SK-N-SH treated with all-trans-retinoic acid at 6 μM for 48 hours (cell line): ENCODE measurements at regions not wholly inside any gene's neighbourhood (a gene's known extent, or its start where the extent isn't known, plus 50 kb on each side); places are given as distances from the start of the nearest gene placed in this dataset.

Source experiments
- ATAC-seq: fragments of 200-7000 bp; cut with Tn5 transposase; 3 replicates; pipeline ENCODE4 v1.9.1; 2020; ENCODE audit warnings: mild to moderate bottlenecking, moderate library complexity
- BACH2 ChIP-seq: fragments of 250-450 bp; sonication (Bioruptor Pico); IDR thresholded peaks from 2 replicates; pipeline ENCODE4 v1.9.0; 2021; ENCODE audit warnings: mild to moderate bottlenecking, borderline replicate concordance
- CSDC2 ChIP-seq: fragments of 250-450 bp; sonication (Bioruptor Pico); IDR thresholded peaks from 2 replicates; pipeline ENCODE4 v1.5.0; 2020; ENCODE audit warnings: mild to moderate bottlenecking, moderate library complexity
- ESRRG ChIP-seq: fragments of 250-450 bp; sonication (Bioruptor Pico); IDR thresholded peaks from 2 replicates; pipeline ENCODE4 v1.6.1; 2021; ENCODE audit warnings: mild to moderate bottlenecking
- GLIS3 ChIP-seq: fragments of 250-450 bp; sonication (Bioruptor Pico); IDR thresholded peaks from 2 replicates; pipeline ENCODE4 v1.5.0; 2020; ENCODE audit warnings: mild to moderate bottlenecking, moderate library complexity
- ISL1 ChIP-seq: fragments of 250-450 bp; sonication (Bioruptor Pico); IDR thresholded peaks from 2 replicates; pipeline ENCODE4 v2.1.2; 2022; ENCODE audit warnings: mild to moderate bottlenecking, moderate library complexity
- OSR1 ChIP-seq: fragments of 250-450 bp; sonication (Bioruptor Pico); IDR thresholded peaks from 2 replicates; pipeline ENCODE4 v1.8.0; 2022; ENCODE audit warnings: moderate library complexity, mild to moderate bottlenecking, inconsistent platforms
- PPARA ChIP-seq: fragments of 250-450 bp; sonication (Bioruptor Pico); IDR thresholded peaks from 2 replicates; pipeline ENCODE4 v1.5.0; 2020; ENCODE audit warnings: mild to moderate bottlenecking, borderline replicate concordance
- SNAI2 ChIP-seq: fragments of 250-450 bp; sonication (Bioruptor Pico); IDR thresholded peaks from 2 replicates; pipeline ENCODE4 v1.5.0; 2020; ENCODE audit warnings: mild to moderate bottlenecking, moderate library complexity
- TCF4 ChIP-seq: fragments of 250-450 bp; sonication (Bioruptor Pico); IDR thresholded peaks from 2 replicates; pipeline ENCODE4 v1.8.0; 2021; ENCODE audit warnings: mild to moderate bottlenecking, moderate library complexity, borderline replicate concordance
- TOX ChIP-seq: fragments of 250-450 bp; sonication (Bioruptor Pico); IDR thresholded peaks from 2 replicates; pipeline ENCODE4 v1.8.0; 2021; ENCODE audit warnings: mild to moderate bottlenecking, moderate library complexity, borderline replicate concordance
- TSHZ2 ChIP-seq: fragments of 250-450 bp; sonication (Bioruptor Pico); IDR thresholded peaks from 2 replicates; pipeline ENCODE4 v1.5.0; 2020; ENCODE audit warnings: mild to moderate bottlenecking, moderate library complexity
- ZC3H10 ChIP-seq: fragments of 250-450 bp; sonication (Bioruptor Pico); IDR thresholded peaks from 2 replicates; pipeline ENCODE4 v1.5.1; 2021; ENCODE audit warnings: mild to moderate bottlenecking, moderate library complexity
- ZFP30 ChIP-seq: fragments of 450-650 bp; formaldehyde crosslinking; IDR thresholded peaks from 2 replicates; pipeline ENCODE4 v1.5.0; 2022; ENCODE audit warnings: mild to moderate bottlenecking, moderate library complexity
- ZNF565 ChIP-seq: fragments of 450-650 bp; formaldehyde crosslinking; conservative IDR thresholded peaks from 2 replicates; pipeline ENCODE4 v1.5.0; 2020; ENCODE audit warnings: low read depth, mild to moderate bottlenecking, moderate library complexity
- ZNF70 ChIP-seq: fragments of 450-650 bp; formaldehyde crosslinking; IDR thresholded peaks from 2 replicates; pipeline ENCODE4 v1.5.0; 2020; ENCODE audit warnings: mild to moderate bottlenecking, moderate library complexity
- TF ChIP-seq, protein P1 (sequence below): fragments of 250-450 bp; sonication (Bioruptor Pico); IDR thresholded peaks from 2 replicates; pipeline ENCODE4 v1.5.1; 2020; ENCODE audit warnings: low read depth, mild to moderate bottlenecking, moderate library complexity
- TF ChIP-seq, protein P2 (sequence below): fragments of 250-450 bp; sonication (Bioruptor Pico); IDR thresholded peaks from 2 replicates; pipeline ENCODE4 v1.5.1; 2021; ENCODE audit warnings: mild to moderate bottlenecking, moderate library complexity
- TF ChIP-seq, protein P3 (sequence below): fragments of 250-450 bp; sonication (Bioruptor Pico); IDR thresholded peaks from 2 replicates; pipeline ENCODE4 v1.8.0; 2020; ENCODE audit warnings: mild to moderate bottlenecking, moderate library complexity, borderline replicate concordance

- TF ChIP-seq, protein P1, sequence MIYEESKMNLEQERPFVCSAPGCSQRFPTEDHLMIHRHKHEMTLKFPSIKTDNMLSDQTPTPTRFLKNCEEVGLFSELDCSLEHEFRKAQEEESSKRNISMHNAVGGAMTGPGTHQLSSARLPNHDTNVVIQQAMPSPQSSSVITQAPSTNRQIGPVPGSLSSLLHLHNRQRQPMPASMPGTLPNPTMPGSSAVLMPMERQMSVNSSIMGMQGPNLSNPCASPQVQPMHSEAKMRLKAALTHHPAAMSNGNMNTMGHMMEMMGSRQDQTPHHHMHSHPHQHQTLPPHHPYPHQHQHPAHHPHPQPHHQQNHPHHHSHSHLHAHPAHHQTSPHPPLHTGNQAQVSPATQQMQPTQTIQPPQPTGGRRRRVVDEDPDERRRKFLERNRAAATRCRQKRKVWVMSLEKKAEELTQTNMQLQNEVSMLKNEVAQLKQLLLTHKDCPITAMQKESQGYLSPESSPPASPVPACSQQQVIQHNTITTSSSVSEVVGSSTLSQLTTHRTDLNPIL, result no peak
- no peak for TF ChIP-seq BACH2 (CRISPR knock-in tag)
- no peak for TF ChIP-seq GLIS3 (CRISPR knock-in tag)
- TF ChIP-seq ZC3H10 (CRISPR knock-in tag), result no peak
- no peak for TF ChIP-seq TSHZ2 (CRISPR knock-in tag)
- no peak for TF ChIP-seq OSR1 (CRISPR knock-in tag)
- TF ChIP-seq ZFP30 (CRISPR knock-in tag), result no peak
- no peak for TF ChIP-seq TCF4 (CRISPR knock-in tag)
Measured at GRCh38 chrX:39757971-39758370, 339.8 kb downstream of the BCOR start (continued).

DNA sequence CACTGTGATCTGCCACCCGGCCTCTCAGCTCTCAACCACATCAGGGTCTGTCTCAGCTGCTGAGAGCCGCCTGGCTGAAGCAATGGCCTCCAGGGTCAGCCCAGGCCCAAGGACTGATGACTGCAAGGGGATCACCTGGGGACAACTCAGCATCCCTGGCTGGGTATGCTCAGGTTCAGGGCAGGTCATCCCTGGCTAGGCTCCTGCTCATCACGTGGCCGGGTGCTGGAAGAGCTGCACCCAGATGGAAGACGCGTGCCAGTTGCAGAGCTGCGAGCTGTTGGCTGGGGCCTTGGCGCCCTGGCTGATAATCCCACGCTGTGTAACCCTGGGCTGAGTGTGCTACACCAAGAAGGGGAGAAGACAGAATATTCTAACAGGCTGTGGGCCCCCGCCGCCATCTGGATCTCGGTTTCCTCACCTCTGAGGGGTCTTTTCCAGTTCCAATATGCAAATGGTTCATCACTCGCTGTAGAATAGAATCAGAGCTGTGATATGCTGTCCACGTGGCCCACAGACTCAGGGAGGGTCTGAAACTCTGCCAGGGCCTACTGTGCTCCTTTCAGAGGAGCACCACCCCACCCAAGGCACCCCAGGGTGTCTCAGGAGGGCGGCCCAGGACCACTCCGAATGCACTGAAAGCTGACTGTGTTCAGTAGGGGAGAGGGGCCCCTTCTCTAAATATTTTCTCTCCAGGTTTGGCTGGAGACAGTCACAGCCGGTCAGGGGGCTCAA is 338.8 kb downstream of the BCOR start:
- TF ChIP-seq ZNF565 (CRISPR knock-in tag) (no peak), TSHZ2 (CRISPR knock-in tag) (no peak), PPARA (CRISPR knock-in tag) (no peak), SNAI2 (no peak), ZNF70 (CRISPR knock-in tag) (no peak), CSDC2 (CRISPR knock-in tag) (no peak), TOX (no peak), ZC3H10 (CRISPR knock-in tag) (no peak), ISL1 (CRISPR knock-in tag) (no peak), ESRRG (CRISPR knock-in tag) (no peak)
- TF ChIP-seq, protein P2, sequence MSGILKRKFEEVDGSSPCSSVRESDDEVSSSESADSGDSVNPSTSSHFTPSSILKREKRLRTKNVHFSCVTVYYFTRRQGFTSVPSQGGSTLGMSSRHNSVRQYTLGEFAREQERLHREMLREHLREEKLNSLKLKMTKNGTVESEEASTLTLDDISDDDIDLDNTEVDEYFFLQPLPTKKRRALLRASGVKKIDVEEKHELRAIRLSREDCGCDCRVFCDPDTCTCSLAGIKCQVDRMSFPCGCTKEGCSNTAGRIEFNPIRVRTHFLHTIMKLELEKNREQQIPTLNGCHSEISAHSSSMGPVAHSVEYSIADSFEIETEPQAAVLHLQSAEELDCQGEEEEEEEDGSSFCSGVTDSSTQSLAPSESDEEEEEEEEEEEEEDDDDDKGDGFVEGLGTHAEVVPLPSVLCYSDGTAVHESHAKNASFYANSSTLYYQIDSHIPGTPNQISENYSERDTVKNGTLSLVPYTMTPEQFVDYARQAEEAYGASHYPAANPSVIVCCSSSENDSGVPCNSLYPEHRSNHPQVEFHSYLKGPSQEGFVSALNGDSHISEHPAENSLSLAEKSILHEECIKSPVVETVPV (CRISPR knock-in tag), result no peak
- TF ChIP-seq, protein P3, sequence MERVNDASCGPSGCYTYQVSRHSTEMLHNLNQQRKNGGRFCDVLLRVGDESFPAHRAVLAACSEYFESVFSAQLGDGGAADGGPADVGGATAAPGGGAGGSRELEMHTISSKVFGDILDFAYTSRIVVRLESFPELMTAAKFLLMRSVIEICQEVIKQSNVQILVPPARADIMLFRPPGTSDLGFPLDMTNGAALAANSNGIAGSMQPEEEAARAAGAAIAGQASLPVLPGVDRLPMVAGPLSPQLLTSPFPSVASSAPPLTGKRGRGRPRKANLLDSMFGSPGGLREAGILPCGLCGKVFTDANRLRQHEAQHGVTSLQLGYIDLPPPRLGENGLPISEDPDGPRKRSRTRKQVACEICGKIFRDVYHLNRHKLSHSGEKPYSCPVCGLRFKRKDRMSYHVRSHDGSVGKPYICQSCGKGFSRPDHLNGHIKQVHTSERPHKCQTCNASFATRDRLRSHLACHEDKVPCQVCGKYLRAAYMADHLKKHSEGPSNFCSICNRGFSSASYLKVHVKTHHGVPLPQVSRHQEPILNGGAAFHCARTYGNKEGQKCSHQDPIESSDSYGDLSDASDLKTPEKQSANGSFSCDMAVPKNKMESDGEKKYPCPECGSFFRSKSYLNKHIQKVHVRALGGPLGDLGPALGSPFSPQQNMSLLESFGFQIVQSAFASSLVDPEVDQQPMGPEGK (CRISPR knock-in tag), result no peak
- TF ChIP-seq, protein P1, result no peak
- no peak for ATAC-seq
